OCI-LY7 (cell line): ENCODE measurements at regions not wholly inside any gene's neighbourhood (a gene's known extent, or its start where the extent isn't known, plus 50 kb on each side); places are given as distances from the start of the nearest gene placed in this dataset.

ENCODE experiments used
- EZH2phosphoT487 ChIP-seq: fragments of 200-600 bp; sonication (generic); IDR thresholded peaks from 2 replicates; pipeline ENCODE4 v1.6.1; 2018; ENCODE audit warnings: low read depth, borderline replicate concordance, mild to moderate bottlenecking, mixed run types, antibody characterized with exemption, low read length, moderate library complexity, mixed read lengths
- TF ChIP-seq, protein P1 (sequence below): fragments of 200-600 bp; sonication (generic); conservative IDR thresholded peaks from 2 replicates; pipeline ENCODE4 v1.5.1; 2014; ENCODE audit warnings: mild to moderate bottlenecking, antibody characterized with exemption, low read length, moderate library complexity, mixed read lengths

DNA sequence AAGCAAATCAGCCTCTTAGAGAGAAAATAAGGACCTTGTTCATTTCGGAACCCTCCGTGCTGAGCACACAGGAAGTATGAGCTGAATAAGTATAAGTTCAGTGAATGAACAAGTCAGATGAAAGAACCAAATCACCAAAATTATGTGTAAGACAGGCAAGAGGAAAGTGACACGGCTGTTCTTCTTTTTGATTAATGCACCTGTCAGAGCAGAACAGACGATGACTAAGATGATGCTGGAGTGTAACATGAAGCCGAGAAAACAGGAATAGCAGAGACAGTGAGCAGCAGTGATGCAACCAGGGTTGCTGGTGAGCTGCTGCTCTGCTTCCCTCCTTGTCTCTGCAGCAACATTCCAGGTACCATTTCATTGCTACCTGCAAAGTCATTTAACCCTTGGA is 861.1 kb downstream of the GALC start:
- TF ChIP-seq, protein P1, sequence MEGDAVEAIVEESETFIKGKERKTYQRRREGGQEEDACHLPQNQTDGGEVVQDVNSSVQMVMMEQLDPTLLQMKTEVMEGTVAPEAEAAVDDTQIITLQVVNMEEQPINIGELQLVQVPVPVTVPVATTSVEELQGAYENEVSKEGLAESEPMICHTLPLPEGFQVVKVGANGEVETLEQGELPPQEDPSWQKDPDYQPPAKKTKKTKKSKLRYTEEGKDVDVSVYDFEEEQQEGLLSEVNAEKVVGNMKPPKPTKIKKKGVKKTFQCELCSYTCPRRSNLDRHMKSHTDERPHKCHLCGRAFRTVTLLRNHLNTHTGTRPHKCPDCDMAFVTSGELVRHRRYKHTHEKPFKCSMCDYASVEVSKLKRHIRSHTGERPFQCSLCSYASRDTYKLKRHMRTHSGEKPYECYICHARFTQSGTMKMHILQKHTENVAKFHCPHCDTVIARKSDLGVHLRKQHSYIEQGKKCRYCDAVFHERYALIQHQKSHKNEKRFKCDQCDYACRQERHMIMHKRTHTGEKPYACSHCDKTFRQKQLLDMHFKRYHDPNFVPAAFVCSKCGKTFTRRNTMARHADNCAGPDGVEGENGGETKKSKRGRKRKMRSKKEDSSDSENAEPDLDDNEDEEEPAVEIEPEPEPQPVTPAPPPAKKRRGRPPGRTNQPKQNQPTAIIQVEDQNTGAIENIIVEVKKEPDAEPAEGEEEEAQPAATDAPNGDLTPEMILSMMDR = no peak
- no peak for TF ChIP-seq EZH2phosphoT487
